ENCODE measurements at regions not wholly inside any gene's neighbourhood (a gene's known extent, or its start where the extent isn't known, plus 50 kb on each side); places are given as distances from the start of the nearest gene placed in this dataset.

- Histone ChIP-seq H3K36me3 (replicated peaks) (no peaks in the 10 kb centered on the region), H3K27me3 (replicated peaks) (no peaks in the 10 kb centered on the region), H3K4me3 (ENCODE audit: low read depth, low read length) (no peak overlapping the region), H3K27ac (no peak overlapping the region)
- no peak for DNase-seq
- in situ Hi-C loops (cut with HindIII; ENCODE audit: low pct_ligation_motif_present, low sequenced_read_pairs): no loop called here
- no peak for TF ChIP-seq CTCF (IDR thresholded peaks at IDR 0.05; ENCODE audit: low read depth, low read length, missing control alignments)
These were observed 282.5 kb upstream of the CWC22 start for GRCh38 chr2:180289627-180290026.

GRCh38 chr2:180279581-180279980, 272.5 kb upstream of the CWC22 start:
- DNase-seq: no peak
- no peak for TF ChIP-seq CTCF (IDR thresholded peaks at IDR 0.05; ENCODE audit: low read depth, low read length, missing control alignments)
- in situ Hi-C loops (cut with HindIII; ENCODE audit: low pct_ligation_motif_present, low sequenced_read_pairs): no loop called here
- H3K36me3 ChIP-seq (replicated peaks): no peaks in the 10 kb centered on the region
- H3K27ac ChIP-seq: no peak overlapping the region
- no peaks in the 10 kb centered on the region for H3K27me3 ChIP-seq (replicated peaks)
- no peak overlapping the region for H3K4me3 ChIP-seq (ENCODE audit: low read depth, low read length)

DNA sequence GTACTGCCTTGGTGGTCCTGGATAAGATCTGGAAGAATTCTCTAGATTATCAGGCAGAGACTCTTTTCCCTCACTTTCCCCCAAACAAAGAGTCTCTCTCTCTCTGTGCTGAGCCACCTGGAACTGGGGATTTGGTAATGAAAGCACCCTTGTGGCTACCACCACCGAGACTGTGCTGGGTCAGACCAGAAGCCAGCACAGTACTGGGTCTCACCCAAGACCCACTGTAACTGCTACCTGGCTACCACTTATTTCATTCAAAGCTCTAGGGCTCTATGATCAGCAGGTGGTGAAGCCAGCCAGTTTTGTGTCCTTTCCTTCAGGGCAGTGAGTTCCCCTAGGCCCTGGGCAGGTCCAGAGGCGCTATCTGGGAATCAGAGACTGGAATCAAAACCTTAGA, 269.6 kb upstream of the CWC22 start:
- H3K4me3 ChIP-seq (ENCODE audit: low read depth, low read length): no peak overlapping the region
- H3K27ac ChIP-seq: no peak overlapping the region
- no peak for TF ChIP-seq CTCF (IDR thresholded peaks at IDR 0.05; ENCODE audit: low read depth, low read length, missing control alignments)
- no peaks in the 10 kb centered on the region for H3K36me3 ChIP-seq (replicated peaks)
- H3K27me3 ChIP-seq (replicated peaks): no peaks in the 10 kb centered on the region
- DNase-seq: no peak
- in situ Hi-C loops (cut with HindIII; ENCODE audit: low pct_ligation_motif_present, low sequenced_read_pairs): no loop called here

DNA sequence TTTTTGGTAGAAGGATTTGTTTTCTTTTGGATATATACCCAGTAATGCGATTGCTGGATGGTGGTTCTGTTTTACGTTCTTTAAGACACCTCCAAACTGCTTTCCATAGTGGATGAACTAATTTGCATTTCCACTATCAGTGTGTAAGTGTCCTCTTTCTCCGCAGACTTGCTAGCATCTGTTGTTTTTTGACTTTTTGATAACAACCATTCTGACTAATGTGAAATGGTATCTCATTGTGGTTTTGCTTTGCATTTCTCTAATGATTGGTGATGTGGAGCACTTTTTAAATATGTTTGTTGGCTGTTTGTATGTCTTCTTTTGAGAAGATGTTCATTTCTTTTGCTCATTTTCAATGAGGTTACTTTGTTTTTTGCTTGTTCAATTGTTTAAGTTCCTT, 260.9 kb upstream of the CWC22 start:
- no peak for TF ChIP-seq CTCF (IDR thresholded peaks at IDR 0.05; ENCODE audit: low read depth, low read length, missing control alignments)
- Histone ChIP-seq H3K27ac (no peak overlapping the region), H3K36me3 (replicated peaks) (no peaks in the 10 kb centered on the region), H3K4me3 (ENCODE audit: low read depth, low read length) (no peak overlapping the region), H3K27me3 (replicated peaks) (no peaks in the 10 kb centered on the region)
- peak; percentile 13 for DNase-seq
- in situ Hi-C loops (cut with HindIII; ENCODE audit: low pct_ligation_motif_present, low sequenced_read_pairs): no loop called here

- DNase-seq: no peak
- TF ChIP-seq CTCF (IDR thresholded peaks at IDR 0.05; ENCODE audit: low read depth, low read length, missing control alignments): no peak
- Histone ChIP-seq H3K27ac (no peak overlapping the region), H3K27me3 (replicated peaks) (no peaks in the 10 kb centered on the region), H3K36me3 (replicated peaks) (no peaks in the 10 kb centered on the region), H3K4me3 (ENCODE audit: low read depth, low read length) (no peak overlapping the region)
- in situ Hi-C loops (cut with HindIII; ENCODE audit: low pct_ligation_motif_present, low sequenced_read_pairs): no loop called here
These were observed 254.9 kb upstream of the CWC22 start for GRCh38 chr2:180261976-180262375.

DNA sequence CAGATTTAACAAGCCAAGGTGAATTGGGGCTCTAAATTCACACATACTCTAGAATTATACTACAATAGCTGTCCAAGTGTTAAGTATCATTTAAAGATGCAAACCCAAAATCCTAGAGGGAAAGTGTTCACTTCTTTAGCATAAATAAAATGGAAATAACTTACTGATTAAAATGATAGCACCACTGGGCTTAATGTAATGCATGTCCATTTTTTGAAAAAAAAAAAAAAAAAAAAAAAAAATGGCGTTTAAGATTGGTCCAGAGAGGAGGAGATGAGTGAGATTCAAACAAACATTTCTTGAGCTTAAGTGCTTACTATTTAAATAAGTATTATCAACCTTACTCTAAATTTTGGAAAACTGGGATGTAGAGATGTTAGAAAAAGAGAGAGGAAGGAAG, 251.5 kb upstream of the CWC22 start:
- Histone ChIP-seq H3K36me3 (replicated peaks) (no peaks in the 10 kb centered on the region), H3K27ac (no peak overlapping the region), H3K4me3 (ENCODE audit: low read depth, low read length) (no peak overlapping the region), H3K27me3 (replicated peaks) (no peaks in the 10 kb centered on the region)
- no peak for TF ChIP-seq CTCF (IDR thresholded peaks at IDR 0.05; ENCODE audit: low read depth, low read length, missing control alignments)
- DNase-seq: no peak
- in situ Hi-C loops (cut with HindIII; ENCODE audit: low pct_ligation_motif_present, low sequenced_read_pairs): no loop called here

All from brain microvascular endothelial cell (primary cell).